OCI-LY3 (cell line): ENCODE measurements at regions not wholly inside any gene's neighbourhood (a gene's known extent, or its start where the extent isn't known, plus 50 kb on each side); places are given as distances from the start of the nearest gene placed in this dataset.

Experiments used
- H2AFZ ChIP-seq: fragments of 200-600, 300-600 bp; shearing (Covaris generic); 2 replicates; pipeline ENCODE4 v1.6.0; 2014; ENCODE audit warnings: antibody characterized with exemption, low read depth, low read length
- H3K27ac ChIP-seq: fragments of 200-600, 300-600 bp; sonication (generic); 2 replicates; pipeline ENCODE4 v1.5.1; 2014; ENCODE audit warnings: mild to moderate bottlenecking, low read length, moderate library complexity, mixed read lengths
- H3K27me3 ChIP-seq: fragments of 200-600, 300-600 bp; sonication (generic); 2 replicates; pipeline ENCODE4 v1.6.1; 2014; ENCODE audit warnings: low read depth, low read length, mixed read lengths
- H3K36me3 ChIP-seq: fragments of 200-600, 300-600 bp; sonication (generic); replicated peaks from 2 replicates; pipeline ENCODE3; 2014; ENCODE audit warnings: low read depth, low read length, mixed read lengths
- H3K4me1 ChIP-seq: fragments of 300-600, 200-600 bp; sonication (generic); 2 replicates; pipeline ENCODE4 v1.6.1; 2014; ENCODE audit warnings: low read length, mixed read lengths
- H3K4me2 ChIP-seq: fragments of 200-600, 300-600 bp; sonication (generic); 2 replicates; pipeline ENCODE4 v1.6.1; 2014; ENCODE audit warnings: low read length, mixed read lengths
- H3K4me3 ChIP-seq: fragments of 300-600, 200-600 bp; sonication (generic); 2 replicates; pipeline ENCODE4 v1.5.1; 2014; ENCODE audit warnings: antibody characterized with exemption, mild to moderate bottlenecking, low read length, moderate library complexity
- H3K79me2 ChIP-seq: fragments of 300-600, 200-600 bp; shearing (Covaris generic); 2 replicates; pipeline ENCODE4 v1.6.1; 2014; ENCODE audit warnings: mild to moderate bottlenecking, low read length, mixed read lengths
- H3K9ac ChIP-seq: fragments of 300-600, 200-600 bp; shearing (Covaris generic); 2 replicates; pipeline ENCODE4 v1.6.0; 2014; ENCODE audit warnings: mild to moderate bottlenecking, low read length, moderate library complexity
- H3K9me3 ChIP-seq: fragments of 200-600, 300-600 bp; shearing (Covaris generic); 2 replicates; pipeline ENCODE4 v1.6.1; 2014; ENCODE audit warnings: low read length, mixed read lengths; ENCODE audit not compliant: insufficient read depth
- H4K20me1 ChIP-seq: fragments of 200-600, 300-600 bp; sonication (generic); 2 replicates; pipeline ENCODE4 v1.6.1; 2016; ENCODE audit warnings: low read length, mixed read lengths; ENCODE audit not compliant: insufficient read depth
- CTCF ChIP-seq: fragments of 200-600, 300-600 bp; sonication (generic); IDR thresholded peaks from 2 replicates; pipeline ENCODE4 v1.5.1; 2014; ENCODE audit warnings: antibody characterized with exemption, low read length, low read depth
- EZH2phosphoT487 ChIP-seq: fragments of 200-600 bp; shearing (Covaris generic); IDR thresholded peaks from 2 replicates; pipeline ENCODE4 v1.6.1; 2018; ENCODE audit warnings: antibody characterized with exemption, mixed run types, low read depth

- H3K27ac ChIP-seq = no peak overlapping the region
- H3K9ac ChIP-seq = no peak overlapping the region
- H3K79me2 ChIP-seq = no peaks in the 10 kb centered on the region
- no peak overlapping the region for H3K4me2 ChIP-seq
- H3K9me3 ChIP-seq = no peaks in the 10 kb centered on the region
- no peak overlapping the region for H2AFZ ChIP-seq
- H3K4me1 ChIP-seq = peaks cover 4% of the 10 kb centered on the region; the same call in 1 of the 2 replicates
- TF ChIP-seq CTCF (no peak), EZH2phosphoT487 (no peak)
- H4K20me1 ChIP-seq = no peaks in the 10 kb centered on the region
- H3K4me3 ChIP-seq = no peak overlapping the region
- no peaks in the 10 kb centered on the region for H3K27me3 ChIP-seq
- H3K36me3 ChIP-seq = no peaks in the 10 kb centered on the region
Measured at GRCh38 chr10:120270906-120271305, 186.1 kb upstream of the PLPP4 start.

GRCh38 chr10:120271696-120272095, 185.3 kb upstream of the PLPP4 start:
- Histone ChIP-seq H3K36me3 (no peaks in the 10 kb centered on the region), H4K20me1 (no peaks in the 10 kb centered on the region), H3K79me2 (no peaks in the 10 kb centered on the region), H3K4me2 (no peak overlapping the region), H3K27me3 (no peaks in the 10 kb centered on the region), H2AFZ (no peak overlapping the region), H3K9ac (no peak overlapping the region), H3K27ac (no peak overlapping the region), H3K4me3 (no peak overlapping the region), H3K9me3 (no peaks in the 10 kb centered on the region), H3K4me1 (peaks cover 4% of the 10 kb centered on the region; the same call in 1 of the 2 replicates)
- TF ChIP-seq CTCF = no peak

DNA sequence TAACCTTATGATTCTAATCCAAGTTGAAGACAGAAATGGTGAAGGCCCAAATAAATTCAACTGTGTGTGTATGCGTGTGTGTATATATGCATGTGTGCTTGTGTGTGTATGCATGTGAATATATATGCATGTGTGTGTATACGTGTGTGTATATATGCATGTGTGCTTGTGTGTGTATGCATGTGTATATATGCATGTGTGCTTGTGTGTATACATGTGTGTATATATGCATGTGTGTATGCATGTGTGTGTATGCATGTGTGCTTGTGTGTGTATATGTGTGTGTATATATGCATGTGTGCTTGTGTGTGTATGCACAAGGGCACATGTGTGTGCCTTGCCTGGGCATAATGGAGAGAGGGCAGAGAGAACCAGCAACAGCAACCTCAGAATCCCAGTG, 184.7 kb upstream of the PLPP4 start:
- no peak overlapping the region for H3K9ac ChIP-seq
- H3K4me1 ChIP-seq = peaks cover 4% of the 10 kb centered on the region; the same call in 1 of the 2 replicates
- no peaks in the 10 kb centered on the region for H4K20me1 ChIP-seq
- H3K79me2 ChIP-seq = no peaks in the 10 kb centered on the region
- H3K36me3 ChIP-seq = no peaks in the 10 kb centered on the region
- TF ChIP-seq EZH2phosphoT487 (no peak), CTCF (no peak)
- H3K9me3 ChIP-seq = no peaks in the 10 kb centered on the region
- H3K27me3 ChIP-seq = no peaks in the 10 kb centered on the region
- H3K27ac ChIP-seq = no peak overlapping the region
- no peak overlapping the region for H2AFZ ChIP-seq
- H3K4me3 ChIP-seq = no peak overlapping the region
- H3K4me2 ChIP-seq = no peak overlapping the region

GRCh38 chr10:120278069-120278468, 179.0 kb upstream of the PLPP4 start:
- H3K4me1 ChIP-seq = peaks cover 4% of the 10 kb centered on the region; the same call in 1 of the 2 replicates
- H2AFZ ChIP-seq = no peak overlapping the region
- H3K27me3 ChIP-seq = no peaks in the 10 kb centered on the region
- no peaks in the 10 kb centered on the region for H3K36me3 ChIP-seq
- no peak overlapping the region for H3K9ac ChIP-seq
- no peak overlapping the region for H3K27ac ChIP-seq
- TF ChIP-seq EZH2phosphoT487 = no peak
- TF ChIP-seq CTCF = no peak
- no peak overlapping the region for H3K4me2 ChIP-seq
- no peaks in the 10 kb centered on the region for H4K20me1 ChIP-seq
- no peaks in the 10 kb centered on the region for H3K9me3 ChIP-seq
- no peak overlapping the region for H3K4me3 ChIP-seq
- no peaks in the 10 kb centered on the region for H3K79me2 ChIP-seq
